ENCODE measurements at regions not wholly inside any gene's neighbourhood (a gene's known extent, or its start where the extent isn't known, plus 50 kb on each side); places are given as distances from the start of the nearest gene placed in this dataset.

DNA sequence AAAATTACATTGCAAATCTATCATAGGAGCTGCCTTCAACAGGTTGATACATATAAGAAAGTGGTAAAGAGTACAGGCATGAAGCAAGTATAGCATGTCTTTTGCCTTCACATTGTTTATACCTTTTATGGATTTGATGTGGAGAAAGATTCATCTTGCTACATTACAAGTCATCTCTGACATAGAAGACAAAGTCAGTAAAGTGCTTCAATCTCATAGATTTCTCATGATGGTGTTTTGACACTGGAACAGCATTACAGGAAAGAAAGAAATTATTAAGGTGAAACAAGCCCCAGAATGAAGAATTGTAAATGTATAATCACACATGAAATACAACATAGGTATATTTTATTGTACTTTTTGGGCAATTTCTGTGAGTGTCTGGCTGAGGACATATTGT, 580.7 kb upstream of the MMS22L start:
- no TSS peak for BruUV-seq (replicated peaks)
- Histone ChIP-seq H3K27ac (ENCODE audit: low read depth, low read length, poor library complexity, severe bottlenecking) (no peak overlapping the region), H3K4me3 (ENCODE audit: low read depth, low read length, poor library complexity, severe bottlenecking) (no peak overlapping the region), H3K36me3 (ENCODE audit: insufficient read depth, low read length, poor library complexity, severe bottlenecking) (no peaks in the 10 kb centered on the region), H3K27me3 (replicated peaks; ENCODE audit: insufficient read depth, low read depth, low read length, poor library complexity) (no peaks in the 10 kb centered on the region), H3K9me3 (ENCODE audit: low read depth, low read length, poor library complexity, severe bottlenecking) (no peaks in the 10 kb centered on the region), H3K4me1 (ENCODE audit: insufficient read depth, low read length, poor library complexity, severe bottlenecking) (peaks cover 8% of the 10 kb centered on the region)
- TF ChIP-seq EZH2 (IDR thresholded peaks at IDR 0.05; ENCODE audit: borderline replicate concordance, low read depth, low read length, poor library complexity, severe bottlenecking) (no peak), CTCF (conservative IDR thresholded peaks at IDR 0.05; ENCODE audit: low read depth, low read length) (no peak)
- DNase-seq (ENCODE audit: low spot score) = no peak
- CTCF ChIA-PET = no interaction called here
- intact Hi-C loops (cut with micrococcal nuclease; ENCODE audit: unreplicated experiment) = no loop called here
- POLR2A ChIA-PET (ENCODE audit: low non-redundant PET) = no interaction called here

- intact Hi-C loops (cut with micrococcal nuclease; ENCODE audit: unreplicated experiment) = no loop called here
- TF ChIP-seq CTCF (conservative IDR thresholded peaks at IDR 0.05; ENCODE audit: low read depth, low read length) = no peak
- no peak for TF ChIP-seq EZH2 (IDR thresholded peaks at IDR 0.05; ENCODE audit: borderline replicate concordance, low read depth, low read length, poor library complexity, severe bottlenecking)
- H3K4me1 ChIP-seq (ENCODE audit: insufficient read depth, low read length, poor library complexity, severe bottlenecking) = peaks cover 8% of the 10 kb centered on the region
- DNase-seq (ENCODE audit: low spot score) = no peak
- no peak overlapping the region for H3K27ac ChIP-seq (ENCODE audit: low read depth, low read length, poor library complexity, severe bottlenecking)
- BruUV-seq (replicated peaks) = no TSS peak
- no peak overlapping the region for H3K4me3 ChIP-seq (ENCODE audit: low read depth, low read length, poor library complexity, severe bottlenecking)
- no peaks in the 10 kb centered on the region for H3K27me3 ChIP-seq (replicated peaks; ENCODE audit: insufficient read depth, low read depth, low read length, poor library complexity)
- no peaks in the 10 kb centered on the region for H3K9me3 ChIP-seq (ENCODE audit: low read depth, low read length, poor library complexity, severe bottlenecking)
- H3K36me3 ChIP-seq (ENCODE audit: insufficient read depth, low read length, poor library complexity, severe bottlenecking) = no peaks in the 10 kb centered on the region
- POLR2A ChIA-PET (ENCODE audit: low non-redundant PET) = no interaction called here
- CTCF ChIA-PET = no interaction called here
Observed at GRCh38 chr6:97864366-97864765, 581.4 kb upstream of the MMS22L start.

DNA sequence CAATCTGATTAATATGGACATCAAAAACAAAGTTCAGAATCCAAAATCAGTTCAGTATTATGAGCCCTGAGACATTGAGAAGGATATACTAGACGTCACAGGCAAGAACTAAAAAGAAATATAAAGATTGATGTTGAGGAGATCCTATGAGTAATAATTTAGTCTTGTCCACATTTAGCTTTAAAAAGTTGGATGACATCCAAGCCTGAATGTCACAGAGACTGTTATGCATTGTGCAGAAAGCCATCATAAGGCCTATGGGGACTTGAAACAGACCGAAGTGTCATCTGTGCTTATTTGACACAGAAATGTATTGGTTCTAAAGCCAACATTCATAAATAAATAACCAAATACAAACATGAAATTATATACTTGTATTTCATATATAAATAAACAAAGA, 581.8 kb upstream of the MMS22L start:
- ChIA-PET CTCF (no interaction called here), POLR2A (ENCODE audit: low non-redundant PET) (no interaction called here)
- Histone ChIP-seq H3K27me3 (replicated peaks; ENCODE audit: insufficient read depth, low read depth, low read length, poor library complexity) (no peaks in the 10 kb centered on the region), H3K9me3 (ENCODE audit: low read depth, low read length, poor library complexity, severe bottlenecking) (no peaks in the 10 kb centered on the region), H3K36me3 (ENCODE audit: insufficient read depth, low read length, poor library complexity, severe bottlenecking) (no peaks in the 10 kb centered on the region), H3K4me3 (ENCODE audit: low read depth, low read length, poor library complexity, severe bottlenecking) (no peak overlapping the region), H3K4me1 (ENCODE audit: insufficient read depth, low read length, poor library complexity, severe bottlenecking) (peaks cover 8% of the 10 kb centered on the region), H3K27ac (ENCODE audit: low read depth, low read length, poor library complexity, severe bottlenecking) (no peak overlapping the region)
- no TSS peak for BruUV-seq (replicated peaks)
- peak; percentile 16 for DNase-seq (ENCODE audit: low spot score)
- intact Hi-C loops (cut with micrococcal nuclease; ENCODE audit: unreplicated experiment) = no loop called here
- TF ChIP-seq EZH2 (IDR thresholded peaks at IDR 0.05; ENCODE audit: borderline replicate concordance, low read depth, low read length, poor library complexity, severe bottlenecking) (no peak), CTCF (conservative IDR thresholded peaks at IDR 0.05; ENCODE audit: low read depth, low read length) (no peak)
